ENCODE measurements at regions not wholly inside any gene's neighbourhood (a gene's known extent, or its start where the extent isn't known, plus 50 kb on each side); places are given as distances from the start of the nearest gene placed in this dataset.

DNA sequence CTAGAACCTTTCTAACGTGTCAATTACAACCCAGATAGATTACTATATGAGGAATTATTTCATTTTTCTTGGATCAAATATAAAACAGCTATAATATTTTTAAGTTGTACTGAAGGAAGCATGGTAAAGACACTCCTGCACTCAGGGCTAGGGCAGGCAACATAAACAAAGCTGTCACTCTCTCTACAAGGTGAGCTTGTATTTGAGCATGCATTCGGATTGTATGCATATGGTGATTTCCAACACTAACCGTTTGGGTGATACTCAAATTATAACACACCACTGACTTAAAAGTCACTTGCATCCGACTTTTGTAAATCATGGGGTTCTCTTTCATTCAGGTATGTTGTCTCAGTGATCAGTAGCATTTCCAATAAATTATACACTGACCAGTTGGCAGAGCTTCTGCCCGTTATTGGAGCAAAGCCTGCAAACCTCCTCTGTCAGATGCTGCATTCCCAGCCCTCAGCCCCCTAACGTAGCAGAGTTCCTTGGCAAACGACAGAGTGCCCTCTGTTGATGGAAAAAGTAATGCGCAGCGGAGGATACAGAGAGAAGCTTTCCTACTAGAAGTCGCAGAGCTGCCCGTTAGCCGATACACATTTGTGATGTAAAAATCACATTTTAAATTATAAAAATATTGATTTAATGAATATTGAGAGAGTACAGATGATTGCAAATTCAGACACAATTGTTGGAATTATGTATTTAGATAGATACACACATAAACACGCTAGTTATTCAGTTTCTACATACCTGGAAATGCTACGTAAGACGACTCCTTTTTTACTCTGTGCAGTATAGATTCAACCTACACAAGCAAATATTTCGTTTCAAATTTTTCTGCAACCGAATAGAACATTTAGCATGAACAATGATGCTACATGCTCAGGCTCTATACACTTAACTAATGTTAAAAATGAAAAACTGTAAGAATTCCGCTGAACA lies 173.9 kb upstream of the SP4 start:
- DNase-seq, result peak; percentile 78

DNA sequence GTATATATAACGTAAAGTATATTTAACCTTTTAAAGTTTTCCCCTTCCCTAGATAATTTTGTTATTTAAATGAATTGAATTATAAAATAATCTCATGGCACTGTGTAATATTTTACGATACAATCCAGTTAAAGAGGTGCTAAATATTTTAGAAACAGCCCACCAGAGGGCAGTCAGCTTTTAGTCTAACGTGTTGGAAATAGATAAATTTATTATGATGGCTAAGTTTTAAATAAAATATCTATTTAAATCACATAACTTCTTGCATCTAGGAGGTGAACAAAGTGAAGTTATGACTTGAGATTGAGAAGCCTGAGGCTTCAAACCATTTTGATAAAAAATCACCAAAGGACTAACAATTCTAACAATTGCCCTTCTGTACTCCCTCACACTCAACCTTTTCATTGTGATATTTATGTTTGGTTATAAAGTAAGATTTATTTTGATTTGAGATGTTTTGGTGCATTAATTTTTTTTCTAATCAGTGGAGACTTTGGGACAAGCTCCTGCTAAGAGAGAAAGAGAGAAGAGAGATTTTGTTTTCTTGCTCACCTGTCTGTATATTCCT lies 171.5 kb upstream of the SP4 start:
- peak; percentile 61 for DNase-seq

DNA sequence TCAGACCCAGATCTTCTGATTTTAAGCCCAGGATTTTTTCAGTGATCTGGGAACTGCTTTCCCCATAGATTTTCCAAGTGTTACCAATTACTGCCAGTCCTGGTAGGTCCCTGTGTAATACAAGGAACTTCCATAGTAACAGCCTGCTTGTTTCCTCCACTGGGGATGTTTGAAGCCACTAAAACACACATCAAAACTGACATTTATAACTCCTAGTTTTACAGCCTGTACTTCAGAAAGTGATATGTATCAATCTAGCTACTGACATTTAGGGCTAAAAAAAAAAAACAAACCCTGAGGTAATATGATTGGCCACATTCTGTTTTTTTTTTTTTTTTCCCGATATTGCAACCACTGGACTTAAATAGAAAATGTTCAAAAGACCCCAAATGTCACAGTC lies 166.9 kb upstream of the SP4 start:
- no peak for DNase-seq

DNA sequence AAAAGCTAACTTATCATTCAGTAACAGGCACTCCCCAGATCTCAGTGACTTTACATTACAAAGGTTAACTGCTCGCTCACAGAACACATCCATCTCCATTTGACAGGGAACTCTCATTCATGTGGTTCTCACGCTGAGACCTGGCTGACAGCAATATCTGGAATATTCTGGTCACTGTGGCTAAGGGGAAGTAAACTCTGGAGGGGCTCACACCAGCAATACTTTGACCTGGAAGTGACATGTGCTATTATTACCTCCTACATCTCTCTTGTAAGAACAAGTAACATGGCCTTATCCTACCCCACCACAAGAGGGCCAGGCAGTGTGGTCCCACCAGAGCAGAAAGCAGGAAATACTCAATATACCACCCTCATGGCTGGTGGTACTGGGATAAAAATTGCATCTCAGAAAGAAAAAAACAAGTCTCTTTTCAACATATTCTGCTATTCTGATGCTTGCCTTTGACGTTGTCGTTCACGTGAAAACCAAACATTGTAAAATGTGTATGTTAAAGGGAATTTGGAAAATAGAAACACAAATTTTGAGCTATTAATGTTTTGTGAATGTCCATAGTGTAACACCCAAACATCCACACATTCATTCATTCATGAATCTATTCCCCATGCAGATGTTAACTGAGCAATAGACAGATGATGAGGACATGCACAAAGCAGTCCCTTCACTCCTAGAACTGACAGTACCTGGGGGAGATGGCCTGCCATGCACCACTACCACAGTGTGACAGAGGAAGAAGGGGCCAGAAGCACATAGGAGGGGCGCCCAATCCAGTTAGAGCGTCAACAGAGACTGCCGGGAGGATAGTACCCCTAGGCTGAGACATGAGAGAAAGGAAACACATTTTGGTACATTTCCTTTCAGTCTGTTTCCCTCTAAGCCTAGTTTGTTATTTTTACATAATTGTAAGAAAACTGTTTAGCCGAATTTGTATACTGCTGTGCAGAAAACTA lies 166.0 kb upstream of the SP4 start:
- peak; percentile 48 for DNase-seq

DNA sequence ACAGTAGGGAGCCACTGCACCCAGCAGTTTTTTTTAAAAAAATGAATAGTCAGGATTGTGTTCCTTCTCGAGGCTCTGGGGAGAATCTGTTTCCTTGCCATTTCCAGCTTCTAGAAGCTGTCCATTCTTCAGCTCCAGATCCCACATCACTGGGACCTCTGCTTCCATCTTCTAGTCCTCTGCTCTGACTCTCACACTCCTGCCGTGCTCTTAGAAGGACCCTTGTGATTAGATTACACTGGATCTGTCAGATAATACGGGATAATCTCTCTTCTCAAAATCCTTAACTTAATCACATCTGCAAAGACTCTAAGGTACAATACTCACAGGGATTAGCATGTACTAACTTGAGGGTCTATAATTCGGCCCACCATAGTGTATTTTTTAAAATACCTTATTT lies 158.9 kb upstream of the SP4 start:
- DNase-seq, result no peak

DNA sequence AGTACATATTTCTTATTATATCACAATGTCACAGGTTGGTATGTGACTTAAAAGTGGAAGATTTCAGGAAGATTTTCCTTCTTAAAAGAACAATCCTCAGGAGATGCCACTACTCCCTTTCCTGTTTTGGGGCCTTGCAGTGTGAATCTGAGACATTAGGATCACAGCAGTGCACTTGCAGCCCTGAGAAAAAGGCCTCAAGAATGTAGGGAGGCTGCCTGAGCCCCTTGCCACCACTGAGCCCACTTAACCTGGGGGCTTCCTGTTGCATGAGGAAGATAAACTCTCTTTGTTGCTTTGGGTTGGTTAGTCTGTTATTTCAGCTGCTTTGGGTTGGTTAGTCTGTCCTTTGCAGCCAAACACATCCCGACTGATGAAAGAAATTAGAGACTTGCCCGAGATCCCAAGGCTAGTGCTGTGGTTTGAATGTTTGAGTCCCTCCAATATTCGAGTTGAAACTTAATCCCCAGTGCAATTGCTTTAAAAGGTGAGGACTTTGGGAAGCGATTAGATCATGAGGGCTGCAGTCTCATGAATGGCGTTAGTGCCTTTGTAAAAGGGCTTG lies 151.3 kb upstream of the SP4 start:
- DNase-seq, result no peak

DNA sequence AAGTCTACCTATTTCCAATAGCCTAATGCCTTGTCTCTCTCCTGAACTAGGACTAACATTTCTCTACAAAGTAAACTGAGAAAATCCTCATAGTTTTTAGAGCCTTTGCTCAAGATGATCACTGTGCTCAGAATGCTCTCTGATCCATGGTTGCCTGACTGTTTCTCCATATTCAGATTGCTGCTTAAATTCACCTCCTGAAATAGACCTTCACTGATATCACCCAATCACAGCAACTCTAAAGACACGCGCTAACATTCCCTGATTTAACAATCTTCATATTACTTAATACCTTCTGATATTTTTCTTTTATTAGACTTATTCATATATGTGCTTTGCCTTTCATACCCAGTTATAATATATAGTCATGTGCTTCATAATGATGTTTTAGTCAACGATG lies 148.9 kb upstream of the SP4 start:
- no peak for DNase-seq

DNA sequence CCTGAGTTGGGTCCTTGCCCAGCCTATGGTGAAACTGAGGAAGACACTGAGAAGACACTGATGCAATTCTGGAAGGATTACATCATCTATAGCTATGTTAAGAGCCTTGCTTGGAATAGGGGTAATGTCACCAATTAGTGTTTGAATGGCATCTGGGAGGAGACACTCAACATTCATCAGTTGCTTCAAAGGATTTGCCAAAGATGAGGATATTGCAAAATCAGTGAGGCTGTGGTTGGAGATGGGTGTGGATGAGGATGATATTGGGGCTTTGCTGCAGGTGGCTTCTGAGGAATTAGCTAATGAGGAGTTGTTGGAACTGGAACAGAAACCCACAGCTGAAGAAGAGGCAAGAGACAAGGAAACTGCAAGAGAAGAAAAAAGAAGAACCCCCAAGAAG lies 146.7 kb upstream of the SP4 start:
- DNase-seq, result no peak

DNA sequence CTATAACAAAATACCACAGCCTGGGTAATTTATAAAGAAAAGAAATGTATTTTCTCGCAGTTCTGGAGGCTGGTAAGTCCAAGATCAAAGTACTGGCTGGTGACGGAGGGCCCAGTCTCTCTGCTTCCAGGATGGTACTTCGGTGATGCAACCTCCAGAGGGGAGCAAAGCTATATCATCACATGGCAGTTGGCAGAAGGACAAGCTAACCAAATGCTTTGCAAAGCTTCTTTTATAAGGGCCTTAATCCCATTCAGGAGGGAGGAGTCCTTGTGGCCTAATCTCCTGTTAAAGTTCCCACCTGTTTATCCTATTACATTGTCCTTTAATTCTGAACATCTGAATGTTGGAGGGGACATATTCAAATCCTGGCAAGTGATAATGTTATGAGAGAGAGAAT lies 134.1 kb upstream of the SP4 start:
- no peak for DNase-seq

DNA sequence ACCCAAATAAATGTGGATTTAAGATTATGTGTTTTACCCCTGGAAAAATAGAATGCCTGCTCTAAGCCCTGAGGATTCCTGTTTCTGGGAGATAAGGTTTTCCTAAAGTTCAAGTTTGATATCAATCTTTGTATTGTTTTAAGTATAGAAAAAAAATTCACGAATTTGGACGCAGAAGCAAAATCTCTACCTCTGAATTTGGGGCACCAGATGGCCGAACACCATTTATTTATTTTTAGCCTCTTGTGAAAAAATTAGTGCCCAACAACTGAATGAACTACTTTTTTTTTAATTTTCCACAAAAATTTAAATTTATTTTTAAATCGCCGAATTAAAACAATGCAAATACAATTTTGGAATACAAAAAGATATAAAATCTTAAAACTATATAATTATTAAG lies 128.1 kb upstream of the SP4 start:
- DNase-seq, result no peak

DNA sequence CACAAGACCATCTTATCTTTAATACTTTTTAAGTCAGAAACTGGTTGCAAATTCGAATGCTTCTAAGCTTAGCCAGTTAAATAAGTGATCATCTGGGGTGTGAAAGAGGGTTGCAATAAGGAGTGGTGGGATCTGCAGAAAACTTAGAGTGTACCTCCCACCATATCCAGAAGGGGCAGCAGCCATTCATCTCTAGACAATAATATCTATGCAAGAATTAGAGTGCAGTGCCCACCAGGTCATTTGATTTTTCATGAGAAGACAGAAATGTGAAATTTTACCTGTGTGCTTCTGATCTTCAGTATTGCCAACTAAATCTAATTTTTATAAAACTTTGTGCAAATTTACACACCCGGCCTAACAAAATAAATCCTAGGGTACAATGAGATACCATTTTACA lies 127.2 kb upstream of the SP4 start:
- no peak for DNase-seq

DNA sequence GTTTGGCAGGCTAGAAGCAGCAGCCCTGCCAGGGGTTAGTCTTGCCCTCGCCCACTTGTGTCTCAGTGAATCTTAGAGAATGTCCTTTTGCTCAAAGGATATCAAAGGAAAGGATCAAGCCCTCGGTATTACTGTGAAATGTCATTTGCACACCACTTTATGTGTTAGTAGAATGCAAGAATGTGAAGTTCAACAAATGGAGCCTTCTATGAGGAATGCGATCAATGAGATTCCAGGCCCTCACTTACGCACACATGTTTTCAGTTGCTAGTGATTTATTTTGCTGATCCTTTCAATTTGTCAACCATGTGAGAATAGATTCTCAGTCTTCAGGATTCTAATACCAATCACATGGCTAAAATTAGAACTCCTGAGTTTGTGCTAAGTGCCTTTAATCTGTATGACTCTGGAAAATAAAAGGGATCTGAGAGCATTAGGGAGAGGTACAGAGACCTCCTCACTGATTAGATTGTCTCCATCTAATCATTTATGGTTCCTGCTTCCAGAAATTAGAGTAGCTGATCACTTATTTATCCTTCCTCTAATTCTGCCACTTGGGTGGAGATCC lies 123.0 kb upstream of the SP4 start:
- no peak for DNase-seq

DNA sequence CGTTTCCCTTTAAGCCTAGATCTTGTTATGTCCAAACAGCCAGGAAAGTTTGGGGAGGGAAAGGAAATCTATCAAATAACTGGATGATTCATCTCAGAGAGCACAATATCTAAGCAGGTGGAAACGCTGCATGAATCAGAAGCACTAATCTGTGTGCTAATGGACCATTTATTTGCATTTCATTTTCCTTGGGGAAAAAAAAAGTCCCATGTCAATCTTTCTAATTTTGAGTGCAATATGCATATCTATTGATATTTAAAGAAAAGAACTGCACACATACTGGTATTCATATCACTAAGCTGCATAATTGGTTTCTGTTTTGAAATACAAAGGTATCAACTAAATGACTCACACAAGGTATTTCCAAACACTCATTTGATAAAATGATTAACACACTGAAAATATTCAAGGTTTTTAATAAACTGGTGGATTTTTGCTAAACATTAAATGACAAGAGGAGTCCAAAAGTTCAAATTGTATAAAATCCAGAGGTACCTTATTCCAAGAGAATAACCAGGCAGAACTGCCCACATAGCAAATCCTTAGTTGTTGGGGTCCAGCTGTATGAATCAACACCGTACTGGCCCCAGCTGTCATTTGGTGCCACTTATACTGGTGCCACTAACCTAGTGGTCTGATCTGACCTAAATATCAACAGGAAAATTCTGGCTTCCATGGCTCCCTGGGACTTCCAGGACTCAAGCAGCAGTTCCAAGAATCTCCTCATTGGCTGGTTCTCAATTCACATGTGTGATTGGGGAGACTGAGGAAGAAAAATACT lies 122.2 kb upstream of the SP4 start:
- DNase-seq, result no peak

DNA sequence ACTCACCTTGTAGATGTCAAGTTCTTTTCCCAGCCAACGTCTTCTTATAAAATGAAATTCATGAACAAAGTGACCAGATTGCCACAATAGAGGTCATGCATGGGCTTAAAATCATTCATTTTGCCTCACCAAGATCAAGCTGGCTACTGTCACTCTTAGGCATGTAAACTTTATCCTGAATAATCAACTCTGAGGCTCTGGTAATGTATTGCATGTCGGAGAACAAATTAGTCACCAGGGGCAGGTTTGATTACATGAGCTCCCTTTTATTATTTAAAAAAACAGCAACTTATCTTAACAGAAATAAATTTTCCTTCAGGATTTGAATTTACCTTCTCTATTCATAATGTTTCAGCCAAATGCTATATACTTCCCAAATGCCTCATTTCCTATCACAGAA lies 112.9 kb upstream of the SP4 start:
- no peak for DNase-seq

DNA sequence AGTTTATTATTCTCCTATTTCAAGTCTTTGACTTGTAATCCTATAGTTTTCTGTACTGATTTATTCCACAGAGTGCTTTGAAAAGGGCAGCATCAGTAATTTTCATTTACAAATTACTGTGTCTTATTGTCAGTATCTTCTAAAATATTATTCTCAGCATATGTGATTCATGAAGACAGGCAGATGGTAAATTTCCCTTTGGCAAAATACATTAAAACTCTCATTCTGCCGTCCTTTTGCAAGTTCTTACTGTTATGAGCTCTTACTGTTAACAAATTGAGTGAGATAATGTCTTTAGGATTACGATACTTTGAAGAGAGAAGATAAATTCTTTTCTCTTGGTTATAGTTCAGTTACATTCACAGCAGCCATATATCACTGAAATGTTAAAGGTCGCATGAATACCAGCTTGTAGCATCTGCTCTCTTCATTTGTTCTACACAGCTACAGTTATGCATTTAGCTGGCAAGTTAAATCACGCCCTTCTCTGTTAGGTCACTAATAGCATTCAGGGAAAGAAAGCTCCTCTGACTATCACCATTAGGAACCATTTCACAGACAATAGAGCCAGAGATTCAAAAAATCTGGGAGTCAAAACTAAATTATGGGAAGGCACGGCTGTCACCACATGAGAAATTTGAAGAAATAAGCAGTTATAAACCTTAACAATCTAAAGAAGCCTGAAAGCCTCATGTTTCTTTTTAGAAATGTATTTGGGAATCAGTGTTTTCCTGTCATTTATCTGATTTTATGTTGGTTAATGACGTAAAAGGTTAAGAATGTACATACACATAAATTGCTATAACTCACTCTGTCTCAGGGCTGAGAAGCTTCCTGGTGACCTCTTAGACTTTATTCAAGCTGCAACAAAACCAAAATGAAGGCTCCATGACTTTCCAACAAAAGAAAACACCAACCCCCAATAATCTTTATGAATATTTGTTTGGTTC lies 109.6 kb upstream of the SP4 start:
- DNase-seq, result peak; percentile 63

DNA sequence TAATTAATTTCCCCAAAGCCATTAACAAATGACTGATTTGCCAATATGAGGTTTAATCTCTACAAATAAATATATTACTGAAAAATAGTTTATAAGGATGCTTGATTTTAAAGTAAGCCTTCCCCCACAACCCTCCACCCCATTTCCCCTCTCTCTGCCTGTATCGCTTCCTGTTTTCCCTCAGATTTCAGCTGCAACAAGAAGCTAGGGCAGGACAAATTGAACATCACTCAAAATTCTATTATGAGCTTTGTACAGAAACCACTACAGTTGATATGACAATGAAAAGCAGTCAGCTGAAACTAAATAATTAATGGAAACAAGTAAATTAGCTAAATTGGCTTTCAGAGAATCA lies 109.0 kb upstream of the SP4 start:
- DNase-seq, result peak; percentile 56

DNA sequence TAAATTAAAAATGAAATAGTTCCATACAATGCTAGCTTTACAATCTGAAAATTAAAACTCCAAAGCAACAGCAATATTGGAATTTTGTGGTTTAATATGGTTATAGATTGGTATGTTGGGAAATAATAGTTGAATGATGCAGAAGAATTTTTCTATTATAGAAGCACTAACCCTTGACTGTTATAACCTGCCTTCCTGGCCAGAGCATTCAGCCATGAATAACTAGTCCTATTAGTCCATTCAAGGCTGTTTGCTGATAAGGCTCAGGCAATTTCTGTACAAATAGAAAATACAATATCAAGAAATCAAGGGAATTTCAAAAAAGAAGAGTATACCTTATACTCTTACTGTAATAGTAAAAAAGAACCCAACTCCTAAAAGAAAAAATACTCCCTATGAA lies 101.6 kb upstream of the SP4 start:
- no peak for DNase-seq

DNA sequence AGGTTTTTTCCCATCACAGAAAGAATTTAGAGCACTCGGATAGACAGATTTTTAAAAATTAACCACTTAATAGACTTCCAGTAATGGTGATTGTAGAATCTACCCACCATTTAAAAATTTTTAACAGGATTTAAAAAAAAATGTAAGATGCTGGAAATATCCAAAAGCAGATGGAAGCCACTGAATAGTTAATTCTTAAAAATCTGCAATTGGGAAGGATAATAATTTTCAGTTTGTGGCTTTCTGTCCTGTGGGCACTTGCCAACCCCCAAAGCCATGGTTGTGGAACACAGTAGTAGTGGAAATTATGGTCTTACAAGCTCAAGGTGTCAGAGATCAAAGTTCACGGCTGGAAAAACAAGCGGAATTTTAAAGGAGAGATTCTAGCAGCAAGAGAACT lies 101.0 kb upstream of the SP4 start:
- DNase-seq, result no peak

DNA sequence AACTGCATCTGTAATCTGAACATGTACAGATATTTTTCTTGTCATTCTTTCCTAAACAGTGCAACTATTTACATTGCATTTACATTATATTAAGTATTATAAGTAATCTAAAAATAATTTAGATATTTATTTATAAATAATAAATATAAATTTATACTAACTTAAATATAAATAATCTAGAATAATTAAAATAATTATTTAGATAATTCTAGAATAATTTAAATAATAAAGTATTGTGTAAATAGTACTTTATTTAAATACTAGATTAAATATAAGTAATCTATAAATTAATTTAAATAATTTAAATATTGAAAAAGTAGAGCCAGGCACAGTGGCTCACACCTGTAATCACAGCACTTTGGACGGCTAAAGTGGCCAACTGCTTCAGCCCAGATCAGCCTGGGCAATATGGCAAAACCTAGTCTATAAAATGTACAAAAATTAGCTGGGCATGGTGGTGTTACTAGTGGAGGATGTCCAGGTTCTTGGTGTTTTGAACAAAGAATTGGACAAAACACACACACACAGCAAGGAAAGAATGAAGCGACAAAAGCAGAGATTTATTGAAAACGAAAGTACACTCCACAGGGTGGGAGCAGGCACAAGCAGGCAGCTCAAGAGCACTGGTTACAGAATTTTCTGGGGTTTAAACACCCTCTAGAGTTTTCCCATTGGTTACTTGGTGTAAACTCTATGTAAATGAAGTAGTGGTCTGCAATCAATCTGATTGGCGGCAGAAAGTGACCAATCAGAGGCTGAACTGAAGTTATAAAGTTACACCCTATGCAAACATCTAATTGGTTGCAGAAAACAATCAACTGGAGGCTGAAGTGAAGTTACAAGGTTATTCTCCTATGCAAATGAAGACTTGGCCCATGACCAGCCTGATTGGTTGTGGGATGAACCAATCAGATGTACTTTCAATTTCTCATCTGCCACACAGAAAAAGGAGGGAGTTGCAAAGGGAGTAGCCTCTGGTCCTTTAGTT lies 100.2 kb upstream of the SP4 start:
- DNase-seq, result no peak

Measured in NCI-H1105 (cell line).